ENCODE measurements at regions not wholly inside any gene's neighbourhood (a gene's known extent, or its start where the extent isn't known, plus 50 kb on each side); places are given as distances from the start of the nearest gene placed in this dataset.
"Not testable (repeated sequence)": the region's sequence is repeated elsewhere in the genome, so short reads cannot be mapped to it uniquely, and the experiment has no call there.

DNA sequence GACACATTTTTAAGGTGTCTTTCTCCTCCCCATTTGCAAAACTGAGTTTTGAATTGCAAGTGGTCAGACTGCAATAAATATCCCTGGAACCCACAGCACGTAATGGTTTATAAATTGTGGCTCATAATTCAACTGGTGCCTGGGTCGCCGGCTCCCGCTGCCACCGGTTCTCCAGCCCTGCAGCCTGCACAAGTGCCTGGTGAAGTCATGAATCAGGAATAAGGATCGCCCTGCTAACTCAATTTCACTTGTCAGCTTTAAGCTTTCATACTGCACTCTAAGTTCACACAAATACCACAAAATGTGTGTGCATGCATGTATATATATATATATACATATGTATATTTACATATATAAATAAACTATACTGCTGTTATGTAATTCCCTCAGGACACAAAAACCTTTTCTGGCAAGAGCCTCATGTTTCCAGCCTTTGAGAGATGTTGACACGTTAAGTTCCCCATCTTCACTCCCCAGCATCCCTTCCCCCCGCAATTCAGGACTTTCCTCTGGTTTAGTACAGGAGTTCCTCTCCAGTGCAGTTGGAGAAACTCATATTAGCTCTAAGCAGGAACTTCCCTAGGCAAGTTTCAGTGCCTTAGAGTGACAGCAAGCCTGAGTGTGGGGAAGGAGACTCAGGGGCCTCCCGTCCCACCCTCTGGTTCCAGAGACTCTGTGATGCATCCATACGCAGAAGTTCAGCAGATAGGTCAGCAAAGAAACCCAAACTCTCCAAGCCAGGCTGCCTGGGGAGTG is 129.2 kb upstream of the UNC5B start:
- no peak for DNase-seq (ENCODE audit: low read depth, low spot score)

DNA sequence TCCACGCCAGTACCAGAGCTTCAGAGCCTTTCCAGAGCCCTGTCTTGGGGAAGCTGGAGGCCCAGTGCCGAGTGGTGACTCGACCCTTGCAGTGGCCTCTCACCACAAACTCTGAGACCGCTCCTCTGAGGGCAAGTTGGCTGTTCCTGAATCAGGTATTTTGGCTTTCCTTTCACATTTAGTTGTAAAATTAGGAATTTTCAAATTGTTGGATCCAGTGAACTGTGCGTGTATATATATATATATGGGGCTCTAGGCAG is 128.7 kb upstream of the UNC5B start:
- no peak for DNase-seq (ENCODE audit: low read depth, low spot score)

DNA sequence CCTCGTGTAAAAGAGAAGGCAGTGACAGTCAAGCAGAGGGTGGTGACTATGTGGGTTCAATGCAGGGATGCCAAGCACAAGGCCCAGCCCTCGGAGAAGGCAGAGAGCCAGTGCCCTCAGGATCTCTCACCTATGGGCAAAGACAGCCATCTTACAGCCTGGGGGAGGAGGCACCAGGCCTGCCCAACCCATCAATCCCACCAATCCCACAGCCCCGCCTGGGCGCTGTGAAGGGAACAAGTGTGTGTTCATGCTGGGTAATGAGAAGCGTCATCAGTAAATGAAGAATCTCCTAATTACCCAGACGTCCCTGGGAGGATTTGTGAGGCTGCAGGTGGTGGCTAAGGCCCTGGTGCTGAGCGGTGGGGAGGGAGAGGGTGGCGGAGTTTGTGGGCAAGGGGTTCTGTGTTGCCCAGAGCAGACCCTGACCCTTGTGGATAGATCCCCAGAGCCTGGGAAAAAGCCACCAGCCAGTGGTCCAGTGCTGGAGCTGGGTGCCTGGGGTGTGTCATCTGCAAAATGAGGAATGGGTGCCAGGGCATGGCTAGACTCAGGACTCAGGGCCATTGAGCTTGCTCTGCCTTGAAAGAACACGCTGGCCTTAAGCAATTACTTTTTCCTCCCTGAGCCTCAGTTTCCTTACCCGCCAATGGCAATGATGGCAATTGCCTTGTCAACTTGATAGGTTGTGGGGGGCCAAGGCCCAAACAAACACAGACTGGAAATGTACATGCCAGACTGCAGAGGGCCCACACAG is 128.1 kb upstream of the UNC5B start:
- no peak for DNase-seq (ENCODE audit: low read depth, low spot score)

DNA sequence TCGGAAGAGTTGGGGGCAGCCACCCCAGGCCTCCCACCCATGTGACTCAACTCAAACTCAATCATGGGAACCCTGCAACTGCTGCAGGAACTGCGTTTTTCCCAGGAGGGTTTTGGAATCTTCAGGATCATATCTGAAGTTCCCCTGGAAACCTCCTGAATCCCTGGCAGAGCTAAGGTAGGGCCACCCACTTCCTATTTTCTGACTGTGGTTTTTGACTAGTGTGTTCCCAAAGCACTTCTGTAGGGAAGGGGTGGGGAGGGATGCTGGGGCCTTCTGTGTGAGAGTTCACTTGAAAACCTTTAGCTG is 127.6 kb upstream of the UNC5B start:
- no peak for DNase-seq (ENCODE audit: low read depth, low spot score)

DNA sequence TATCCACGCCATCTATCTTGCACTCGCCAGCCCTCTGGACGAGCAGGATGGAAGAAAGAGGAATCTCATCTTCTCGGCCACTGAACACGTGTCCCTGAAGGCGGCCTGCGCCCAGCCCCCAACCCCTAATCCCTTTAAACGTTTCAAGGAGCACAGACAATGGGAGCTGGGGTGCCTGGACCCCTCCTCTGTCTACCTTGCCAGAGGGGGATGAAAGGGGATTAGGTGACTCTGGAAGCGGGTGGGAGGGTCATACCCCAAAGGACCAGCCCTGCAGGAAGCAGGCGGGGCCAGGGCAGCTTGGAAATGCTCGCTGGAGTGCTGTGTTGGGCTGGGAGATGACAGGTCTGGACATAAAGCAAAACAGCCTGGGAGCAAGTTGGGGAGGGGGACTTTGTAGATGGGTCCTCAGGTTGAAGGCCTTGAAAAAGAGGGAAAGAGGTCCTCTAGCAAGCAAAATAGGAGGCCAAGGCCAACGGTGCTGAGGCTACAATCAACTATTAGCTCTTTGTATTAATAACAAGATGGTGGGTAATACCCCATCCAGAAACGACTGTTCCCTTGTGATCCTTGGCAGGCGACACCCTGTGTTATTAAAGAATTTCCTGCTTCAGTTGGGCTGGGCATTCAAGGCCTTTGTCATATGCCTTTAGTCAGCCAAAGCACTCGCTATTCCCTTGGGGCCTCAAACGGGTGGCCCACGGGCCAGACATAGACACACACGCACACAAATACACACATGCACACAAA is 126.5 kb upstream of the UNC5B start:
- no peak for DNase-seq (ENCODE audit: low read depth, low spot score)

DNA sequence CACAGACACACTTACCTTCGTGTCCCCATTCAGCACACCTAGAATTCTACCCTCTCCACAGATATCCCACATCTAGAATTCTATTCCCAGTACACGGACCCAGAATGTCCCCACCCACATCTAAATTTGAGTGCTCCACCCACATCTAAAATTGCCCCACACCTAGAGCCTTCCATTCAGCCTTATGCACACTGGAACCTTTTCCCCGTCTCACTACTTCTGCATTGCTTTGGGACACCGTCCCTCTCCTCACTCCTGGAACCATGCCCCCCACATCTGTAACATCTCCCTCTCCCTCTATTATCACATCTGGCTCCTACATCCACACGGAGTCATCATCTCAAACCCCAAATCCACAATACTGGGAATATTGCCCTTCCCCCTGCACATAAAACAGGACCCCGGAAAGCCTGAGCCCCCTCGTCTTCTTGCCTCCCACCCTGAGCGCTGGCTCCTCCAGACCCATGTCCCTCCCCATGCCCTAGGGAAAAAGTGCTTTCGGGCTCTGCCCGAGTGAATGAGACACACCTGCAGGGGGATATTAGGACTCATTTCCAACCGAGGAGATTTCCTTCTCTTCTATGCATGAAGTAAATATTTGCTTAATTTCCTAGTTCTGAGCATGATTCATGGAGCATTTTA is 125.8 kb upstream of the UNC5B start:
- DNase-seq (ENCODE audit: low read depth, low spot score) = no peak

DNA sequence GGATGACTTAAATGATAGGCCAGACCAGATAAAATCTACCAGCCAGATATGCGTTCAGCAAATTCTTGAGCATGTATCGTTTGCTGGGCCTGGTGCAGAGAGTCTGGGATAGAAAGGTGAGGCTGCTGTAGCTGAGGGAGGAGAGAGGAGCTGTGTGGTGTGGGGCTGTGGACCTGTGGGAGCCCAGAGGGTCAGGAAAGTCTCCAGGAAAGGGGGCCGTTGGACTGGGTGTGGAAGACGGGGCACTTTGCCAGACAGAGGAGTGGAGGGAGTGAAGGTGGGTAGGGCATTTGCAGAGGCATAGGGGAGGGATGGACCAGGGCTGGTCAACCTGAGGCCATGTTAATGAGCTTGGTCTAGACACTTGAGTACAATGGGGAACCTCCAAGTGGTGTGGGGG is 124.7 kb upstream of the UNC5B start:
- no peak for DNase-seq (ENCODE audit: low read depth, low spot score)

DNA sequence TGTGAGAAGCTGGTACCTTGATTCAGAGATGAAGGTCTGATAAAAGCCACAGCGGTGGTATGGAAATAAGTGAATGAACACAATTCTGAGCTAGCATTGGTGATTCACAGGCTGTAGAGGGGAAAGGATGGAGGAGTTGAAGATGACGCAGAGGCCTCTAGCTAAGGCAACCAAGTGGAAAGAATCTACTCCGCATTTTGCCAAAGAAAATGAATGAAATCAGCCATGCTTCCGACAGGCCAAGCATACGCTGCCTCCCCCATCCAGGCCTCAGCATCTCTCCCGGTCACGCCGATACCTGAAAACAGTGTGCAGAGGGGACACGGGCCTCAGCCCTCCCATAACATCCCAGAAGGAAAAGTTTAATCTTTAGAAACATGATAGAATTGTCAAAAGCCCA is 124.3 kb upstream of the UNC5B start:
- no peak for DNase-seq (ENCODE audit: low read depth, low spot score)

DNA sequence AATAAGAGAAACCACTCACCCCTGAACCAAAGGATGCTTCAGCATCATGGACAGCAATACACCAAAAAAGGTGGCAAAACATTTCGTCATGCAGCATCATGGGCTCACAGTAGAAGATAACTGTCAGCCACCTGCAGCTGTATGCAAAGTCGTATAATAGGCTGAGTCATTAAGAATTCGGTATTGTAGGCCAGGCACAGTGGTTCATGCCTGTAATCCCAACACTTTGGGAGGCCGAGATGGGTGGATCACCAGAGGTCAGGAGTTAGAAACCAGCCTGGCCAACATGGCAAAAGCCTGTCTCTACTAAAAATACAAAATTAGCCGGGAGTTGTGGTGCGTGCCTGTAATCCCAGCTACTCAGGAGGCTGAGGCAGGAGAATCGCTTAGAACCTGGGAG is 123.8 kb upstream of the UNC5B start:
- not testable (repeated sequence) for DNase-seq (ENCODE audit: low read depth, low spot score)

DNA sequence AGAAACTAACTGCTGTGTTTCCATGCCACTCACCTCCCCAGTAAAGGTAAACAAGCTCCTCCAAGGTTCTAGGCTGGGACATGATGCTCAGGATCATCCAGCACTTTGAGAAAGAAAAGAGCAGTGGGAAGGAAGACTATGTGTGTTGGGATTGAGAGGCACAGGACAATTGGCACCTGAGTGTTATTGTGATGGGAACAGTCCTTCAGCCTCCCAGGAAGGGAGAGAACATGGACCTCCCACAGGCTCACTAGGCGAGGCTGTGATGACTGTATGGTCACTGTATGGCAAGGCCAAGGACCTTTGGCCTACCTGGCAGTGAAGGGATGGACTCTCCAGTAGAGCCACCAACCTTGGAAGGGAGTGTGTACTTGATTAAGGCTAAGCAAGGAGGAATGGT is 123.2 kb upstream of the UNC5B start:
- no peak for DNase-seq (ENCODE audit: low read depth, low spot score)

DNA sequence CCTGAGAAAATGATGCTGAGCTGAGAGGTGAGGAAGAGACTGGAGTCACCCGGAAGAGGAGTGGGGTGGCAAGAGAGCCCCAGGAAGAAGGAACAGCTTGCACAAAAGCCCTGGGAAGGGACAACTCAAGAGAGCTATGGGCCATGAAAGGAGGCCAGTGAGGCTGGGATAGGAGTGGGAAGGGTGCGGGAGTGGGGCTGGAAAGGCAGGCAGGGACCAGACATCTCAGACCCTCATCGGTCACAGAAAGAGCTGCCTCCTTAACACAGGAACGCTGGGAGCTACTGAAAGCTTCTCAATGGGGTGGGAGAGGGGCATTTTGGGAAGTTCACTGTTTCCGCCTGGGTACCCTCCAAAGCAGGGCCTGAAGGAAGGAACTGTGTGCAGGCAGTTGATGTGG is 122.0 kb upstream of the UNC5B start:
- no peak for DNase-seq (ENCODE audit: low read depth, low spot score)

DNA sequence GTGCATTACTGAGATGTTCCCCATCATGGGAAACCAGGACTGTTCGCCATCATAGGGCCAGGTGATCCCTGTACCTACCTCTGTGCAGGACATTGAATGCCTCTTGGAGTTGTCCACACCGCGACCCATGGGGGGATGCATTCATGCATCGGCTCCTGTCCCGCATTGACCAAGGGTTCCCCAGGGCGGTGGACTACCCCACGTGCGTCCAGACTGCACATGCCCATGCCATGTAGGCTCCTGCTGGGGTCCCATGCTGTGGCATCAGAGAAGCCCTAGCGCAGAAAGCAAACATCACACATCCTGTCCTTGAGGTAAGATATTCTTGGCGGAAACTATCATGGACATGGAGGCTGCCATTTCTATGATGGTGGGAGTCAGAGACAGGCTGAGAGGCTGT is 121.6 kb upstream of the UNC5B start:
- no peak for DNase-seq (ENCODE audit: low read depth, low spot score)

DNA sequence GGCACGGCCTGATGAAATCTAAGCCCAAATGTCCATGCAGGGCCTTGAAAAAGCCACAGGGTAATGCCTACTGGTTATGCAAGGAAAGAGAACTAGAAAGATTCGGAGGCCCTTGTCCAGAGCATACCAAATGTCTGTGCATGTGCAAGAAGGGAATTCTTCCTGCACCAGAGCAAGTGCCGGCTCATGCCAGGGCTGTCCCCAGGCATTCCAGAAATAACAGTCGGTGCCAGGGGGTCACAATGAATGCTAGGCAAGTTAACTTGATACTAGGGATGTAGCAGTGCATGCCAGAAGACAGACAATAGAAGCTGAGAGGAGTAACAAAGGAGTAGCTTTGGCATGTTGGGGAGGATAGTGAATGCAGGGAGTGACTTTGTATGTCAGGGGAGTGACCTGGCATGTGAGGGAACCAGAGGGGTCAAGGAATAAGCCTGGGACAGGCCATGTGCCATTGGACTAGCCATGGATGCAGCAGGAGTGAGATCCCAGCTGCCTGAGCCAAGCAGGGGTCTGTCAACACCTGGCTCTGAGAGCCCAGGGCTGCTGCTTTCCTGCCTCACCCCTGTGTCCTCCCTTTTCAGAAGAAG is 119.5 kb upstream of the UNC5B start:
- DNase-seq (ENCODE audit: low read depth, low spot score) = no peak

DNA sequence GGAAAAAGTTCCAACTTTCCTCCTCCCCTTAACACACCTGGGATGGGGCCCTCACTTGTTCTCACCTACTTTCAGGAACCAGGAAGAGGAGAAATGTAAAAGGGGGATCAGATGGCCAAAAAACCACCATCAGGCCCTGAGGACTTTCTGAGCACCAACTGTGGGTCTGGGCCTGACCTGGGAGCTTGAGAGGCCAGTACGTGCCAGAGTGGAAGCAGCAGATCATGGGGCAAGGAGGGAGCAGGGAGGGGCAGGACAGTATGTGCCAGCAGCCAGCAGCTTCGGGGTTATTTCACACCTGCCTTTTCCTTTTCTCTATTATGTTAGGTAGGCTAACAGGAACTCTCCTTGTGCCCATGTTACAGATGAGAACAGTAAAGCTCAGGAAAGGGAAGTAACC is 118.8 kb upstream of the UNC5B start:
- no peak for DNase-seq (ENCODE audit: low read depth, low spot score)

DNA sequence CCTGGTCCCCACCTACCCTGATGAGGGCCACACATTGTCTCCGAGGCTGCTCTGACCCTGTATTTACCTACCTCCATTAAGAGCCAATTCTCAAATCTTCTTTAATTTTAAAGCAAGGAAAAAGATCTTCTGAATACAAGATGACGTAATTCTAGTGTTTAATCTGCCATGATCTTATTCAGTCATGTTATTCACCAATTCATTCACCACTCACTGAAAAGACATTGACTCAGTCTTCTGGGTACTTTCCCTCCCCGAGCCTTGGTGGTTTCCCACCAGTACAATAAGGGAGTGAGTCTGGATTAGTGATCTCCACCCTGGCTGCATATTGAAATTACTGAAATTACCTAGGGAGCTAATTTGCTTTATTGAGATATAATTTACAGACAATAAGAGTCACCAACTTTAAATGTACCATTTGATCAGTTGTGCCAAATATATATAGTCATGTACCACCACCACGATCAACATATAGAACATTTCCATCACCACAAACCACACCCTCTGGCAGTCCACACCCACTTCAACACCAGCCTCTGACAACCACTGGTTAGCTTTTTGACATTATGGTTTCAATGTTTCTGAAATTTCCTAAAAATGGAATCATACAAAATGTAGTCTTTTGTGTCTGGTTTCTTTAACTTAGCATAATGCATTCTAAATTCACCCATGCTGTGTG is 117.5 kb upstream of the UNC5B start:
- no peak for DNase-seq (ENCODE audit: low read depth, low spot score)

DNA sequence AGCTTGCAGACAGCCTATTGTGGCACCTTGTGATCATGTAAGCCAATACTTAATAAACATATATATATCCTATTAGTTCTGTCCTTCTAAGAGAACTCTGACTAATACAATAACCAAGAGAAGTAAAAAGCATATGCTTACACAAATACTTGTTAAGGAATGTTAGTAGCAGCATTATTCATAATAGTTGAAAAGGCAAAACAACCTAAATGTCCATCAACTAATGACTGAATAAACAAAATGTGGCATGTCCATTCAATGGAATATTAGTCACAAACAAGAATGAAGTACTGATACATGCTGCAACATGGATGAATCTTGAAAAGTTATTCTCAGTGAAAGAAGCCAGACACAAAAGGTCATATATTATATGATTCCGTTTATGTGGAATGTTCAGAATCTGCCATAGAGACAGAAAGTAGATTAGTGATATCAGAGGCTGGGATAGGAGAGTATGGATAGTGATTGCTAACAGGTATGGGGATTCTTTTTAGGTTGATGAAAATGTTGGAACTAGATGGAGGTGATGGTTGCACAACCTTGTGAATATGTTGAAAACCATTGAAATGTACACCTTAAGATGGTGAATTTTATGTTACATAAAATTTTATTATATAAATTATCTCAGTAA is 112.5 kb upstream of the UNC5B start:
- DNase-seq (ENCODE audit: low read depth, low spot score) = no peak

DNA sequence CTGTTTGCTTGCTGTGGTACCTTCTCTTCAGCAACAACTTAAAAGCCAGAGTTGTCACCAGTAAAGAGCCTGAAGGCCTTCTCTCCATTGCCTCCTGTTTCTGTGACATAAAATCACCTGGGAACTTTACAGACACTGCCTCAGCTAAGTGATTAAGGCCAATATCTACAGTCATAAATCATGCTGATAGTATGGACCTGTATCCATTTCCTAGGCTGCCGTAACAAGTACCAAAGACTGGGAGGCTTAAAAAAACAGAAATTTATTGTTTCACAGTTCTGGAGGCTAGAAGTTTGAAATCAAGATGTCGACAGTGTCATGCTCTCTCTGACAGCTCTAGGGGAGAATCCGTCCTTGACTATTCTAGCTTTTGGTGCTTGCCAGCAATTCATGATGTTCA is 108.4 kb upstream of the UNC5B start:
- no peak for DNase-seq (ENCODE audit: low read depth, low spot score)

DNA sequence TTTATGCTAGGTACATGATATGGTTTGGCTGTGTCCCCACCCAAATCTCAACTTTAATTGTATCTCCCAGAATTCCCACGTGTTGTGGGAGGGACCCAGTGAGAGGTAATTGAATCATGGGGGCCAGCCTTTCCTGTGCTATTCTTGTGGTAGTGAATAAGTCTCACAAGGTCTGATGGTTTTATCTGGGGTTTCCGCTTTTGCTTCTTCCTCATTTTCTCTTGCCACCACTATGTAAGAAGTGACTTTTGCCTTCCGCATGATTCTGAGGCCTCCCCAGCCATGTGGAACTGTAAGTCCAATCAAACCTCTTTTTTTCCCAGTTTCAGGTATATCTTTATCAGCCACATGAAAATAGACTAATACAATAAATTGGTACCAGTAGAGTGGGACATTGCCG is 106.2 kb upstream of the UNC5B start:
- not testable (repeated sequence) for DNase-seq (ENCODE audit: low read depth, low spot score)

DNA sequence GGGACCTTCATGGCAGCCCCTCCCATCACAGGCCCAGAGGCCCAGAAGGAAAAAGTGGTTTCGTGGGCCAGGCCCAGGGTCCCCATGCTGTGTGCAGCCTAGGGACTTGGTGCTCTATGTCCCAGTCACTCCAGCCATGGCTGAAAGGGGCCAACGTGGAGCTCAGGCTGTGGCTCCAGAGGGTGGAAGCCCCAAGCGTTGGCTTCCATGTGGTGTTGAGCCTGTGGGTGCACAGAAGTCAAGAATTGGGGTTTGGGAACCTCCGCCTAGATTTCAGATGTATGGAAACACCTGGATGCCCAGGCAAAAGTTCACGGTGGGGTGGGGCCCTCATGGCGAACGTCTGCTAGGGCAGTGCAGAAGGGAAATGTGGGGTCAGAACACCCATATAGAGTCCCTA is 105.3 kb upstream of the UNC5B start:
- DNase-seq (ENCODE audit: low read depth, low spot score) = not testable (repeated sequence)

DNA sequence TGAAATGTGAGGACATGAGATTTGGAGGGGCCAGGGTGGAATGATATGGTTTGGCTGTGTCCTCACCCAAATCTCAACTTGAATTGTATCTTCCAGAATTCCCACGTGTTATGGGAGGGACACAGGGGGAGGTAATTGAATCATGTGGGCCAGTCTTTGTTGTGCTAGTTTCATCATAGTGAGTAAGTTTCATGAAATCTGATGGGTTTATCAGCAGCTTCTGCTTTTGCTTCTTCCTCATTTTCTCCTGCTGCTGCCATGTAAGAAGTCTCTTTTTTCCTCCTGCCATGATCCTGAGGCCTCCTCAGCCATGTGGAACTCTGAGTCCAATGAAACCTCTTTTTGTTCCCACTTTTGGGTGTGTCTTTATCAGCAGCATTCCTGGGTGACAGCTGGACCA is 104.3 kb upstream of the UNC5B start:
- DNase-seq (ENCODE audit: low read depth, low spot score) = not testable (repeated sequence)

DNA sequence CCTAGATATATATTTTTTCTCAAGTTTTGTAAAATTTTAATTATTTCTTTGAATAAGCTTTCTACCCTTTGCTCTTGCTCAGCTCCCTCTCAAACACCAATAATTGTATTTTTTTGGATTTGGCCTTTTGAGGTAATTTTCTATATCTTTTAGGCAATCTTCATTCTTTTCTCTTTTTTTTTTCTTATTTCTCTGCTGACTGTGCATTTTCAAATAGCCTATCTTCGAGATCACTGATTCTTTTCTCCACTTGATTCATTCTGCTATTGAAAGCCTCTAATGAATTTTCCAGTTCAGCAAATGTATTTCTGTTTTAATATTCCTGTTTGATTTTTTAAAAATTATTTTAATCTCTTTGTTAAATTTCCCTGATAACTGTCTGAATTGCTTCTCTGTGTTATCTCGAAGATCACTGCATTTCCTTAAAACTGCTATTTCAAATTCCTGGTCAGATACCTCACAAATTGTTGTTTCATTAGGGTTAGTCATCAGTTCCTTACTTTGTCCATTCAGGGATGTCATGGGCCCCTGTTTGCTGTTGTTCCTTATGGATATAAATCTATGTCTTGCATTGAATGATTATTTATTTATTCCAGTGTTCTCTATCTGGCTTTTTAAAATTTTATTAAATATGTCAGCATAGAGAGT is 100.1 kb upstream of the UNC5B start:
- DNase-seq (ENCODE audit: low read depth, low spot score) = no peak
